ENCODE measurements at regions not wholly inside any gene's neighbourhood (a gene's known extent, or its start where the extent isn't known, plus 50 kb on each side); places are given as distances from the start of the nearest gene placed in this dataset.

DNA sequence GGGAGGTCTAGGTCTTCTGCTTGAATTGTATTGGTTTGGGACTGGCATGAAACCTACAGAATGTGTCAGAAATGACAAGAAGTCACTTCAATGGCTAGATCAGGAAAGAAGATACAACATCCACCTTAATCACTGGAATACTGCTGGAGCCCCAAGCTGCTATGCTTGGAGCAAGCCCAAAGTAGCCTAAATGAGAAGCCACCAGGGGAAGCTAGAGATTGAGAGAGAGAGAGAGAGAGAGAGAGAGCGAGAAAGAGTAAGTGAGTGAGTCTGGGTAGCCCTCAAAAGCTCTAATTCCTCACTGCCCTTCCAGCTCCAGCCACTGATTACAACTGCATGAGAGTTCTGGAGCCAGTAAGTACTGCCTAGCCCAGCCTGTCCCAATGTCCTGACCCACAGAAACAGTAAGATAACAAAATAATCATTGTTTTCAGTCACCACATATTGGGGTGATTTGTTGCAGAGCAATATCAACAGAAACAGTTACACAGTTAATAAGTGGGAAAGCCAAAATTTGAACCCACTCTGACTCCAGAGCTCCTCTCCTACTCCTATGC, 529.2 kb upstream of the GOLIM4 start:
- no peak for DNase-seq

DNA sequence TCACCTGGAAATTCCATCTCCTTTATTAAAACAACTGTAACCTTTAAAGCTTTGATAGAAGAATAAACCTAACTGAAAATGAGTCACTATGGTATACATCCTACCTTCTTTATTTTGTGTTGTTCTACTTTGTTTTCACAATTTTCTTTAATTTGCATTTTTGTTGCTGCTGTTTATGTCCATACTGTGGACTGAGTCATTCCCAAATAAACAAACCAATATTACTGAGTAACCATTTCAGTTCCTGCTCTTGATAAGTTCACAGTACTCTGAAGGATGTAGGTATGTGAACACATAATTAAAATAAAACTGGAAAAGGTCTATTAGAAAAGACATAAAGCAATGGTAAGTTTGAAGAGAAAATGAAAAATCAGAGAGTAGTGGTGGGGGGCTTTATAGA, 528.5 kb upstream of the GOLIM4 start:
- DNase-seq = no peak

DNA sequence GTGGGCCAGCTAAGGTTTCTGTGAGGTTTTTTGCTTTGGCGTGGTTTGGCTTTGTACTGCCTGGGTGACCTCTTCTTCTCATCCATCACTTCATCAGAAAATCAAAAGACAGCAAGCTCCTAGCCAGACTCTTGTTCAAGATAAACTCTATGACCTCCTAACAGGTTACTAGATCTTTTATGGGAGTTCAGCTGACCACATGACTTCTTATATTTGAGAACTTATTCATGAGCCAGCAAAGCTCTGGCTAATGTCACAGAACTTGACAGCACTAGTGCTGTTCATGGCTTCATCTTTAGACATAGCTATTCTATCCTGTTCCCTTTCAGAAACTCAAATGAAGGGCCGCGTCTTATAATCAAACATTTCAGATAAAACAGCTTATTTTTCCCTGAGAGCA, 527.1 kb upstream of the GOLIM4 start:
- no peak for DNase-seq

DNA sequence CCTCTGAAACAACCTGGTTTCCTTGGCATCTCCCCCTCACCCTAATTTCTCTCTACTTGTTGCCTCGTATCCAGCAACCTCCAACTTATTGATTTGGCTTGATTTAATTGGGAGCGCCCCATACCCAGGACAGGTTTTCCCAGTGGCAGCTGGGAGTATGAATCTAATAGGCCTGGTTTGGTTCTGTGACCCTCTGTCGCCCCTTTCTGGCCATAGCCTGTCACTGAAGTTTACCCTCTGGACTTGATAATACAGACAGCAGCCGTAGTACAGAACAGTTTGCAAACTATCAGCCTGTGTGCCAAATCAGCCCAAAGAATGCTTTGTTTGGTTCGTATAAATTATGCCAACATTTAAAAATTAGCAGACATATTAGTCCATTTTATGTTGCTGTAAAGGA, 525.1 kb upstream of the GOLIM4 start:
- no peak for DNase-seq

DNA sequence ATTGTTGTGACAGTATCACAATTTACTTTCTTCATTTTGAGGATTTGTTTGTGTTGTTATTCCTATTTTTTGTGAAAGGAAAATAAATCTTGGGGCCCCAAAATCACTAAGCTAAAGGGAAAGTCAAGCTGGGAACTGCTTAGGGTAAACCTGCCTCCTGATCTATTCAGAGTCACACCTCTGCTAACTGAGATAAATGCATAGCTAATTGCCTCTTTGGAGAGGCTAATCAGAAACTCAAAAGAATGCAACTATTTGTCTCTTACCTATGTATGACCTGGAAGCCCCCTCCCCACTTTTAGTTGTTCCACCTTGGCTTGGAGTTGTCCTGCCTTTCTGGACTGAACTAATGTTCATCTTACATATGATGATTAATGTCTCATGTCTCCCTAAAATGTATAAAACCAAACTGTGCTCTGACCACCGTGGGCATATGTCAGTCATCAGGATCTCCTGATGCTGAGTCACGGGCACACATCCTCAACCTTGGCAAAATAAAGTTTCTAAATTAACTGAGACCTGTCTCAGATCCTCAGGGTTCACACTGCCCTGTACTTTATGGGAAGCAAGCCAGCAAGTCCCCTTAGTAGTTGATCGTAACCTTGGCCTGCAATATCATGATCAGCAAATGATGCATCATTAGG, 523.2 kb upstream of the GOLIM4 start:
- DNase-seq = no peak

DNA sequence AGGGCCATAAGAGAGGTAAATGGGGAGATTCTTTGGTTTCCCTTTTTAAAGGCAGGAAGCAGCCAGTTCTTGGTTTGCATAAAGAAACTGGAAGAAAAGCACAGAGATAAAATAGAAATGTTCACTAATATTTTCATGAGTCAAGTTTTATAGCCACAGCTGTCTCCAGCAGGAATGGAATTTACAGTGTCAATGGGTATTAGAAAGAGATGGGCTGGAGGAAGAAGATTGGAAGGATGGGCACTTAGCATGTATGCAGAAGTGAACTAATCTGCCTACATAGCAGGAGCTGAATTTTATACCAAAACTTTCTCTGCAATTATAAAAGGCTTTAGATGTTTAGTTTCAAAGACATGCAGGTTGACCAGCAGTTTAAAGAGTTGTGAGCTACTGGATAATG, 521.9 kb upstream of the GOLIM4 start:
- DNase-seq = no peak

DNA sequence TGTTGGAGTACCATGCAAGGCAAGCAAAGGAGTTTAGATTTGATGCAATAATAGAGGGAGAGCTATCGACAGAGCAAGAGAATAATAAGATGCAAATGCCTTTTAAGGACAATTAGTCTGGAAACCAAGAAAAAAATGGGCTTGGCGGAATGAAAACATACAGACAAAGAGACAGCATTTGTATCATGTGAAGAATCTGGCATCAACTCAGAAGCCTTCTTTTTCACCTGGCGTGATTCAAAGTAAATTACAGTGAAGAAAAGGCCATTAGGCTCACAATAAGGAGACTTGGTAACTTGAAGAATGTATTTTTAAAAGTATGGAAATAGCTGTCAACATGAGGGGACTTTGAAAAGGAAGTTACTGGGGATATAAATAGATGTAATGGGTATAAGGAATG, 521.2 kb upstream of the GOLIM4 start:
- DNase-seq = no peak

DNA sequence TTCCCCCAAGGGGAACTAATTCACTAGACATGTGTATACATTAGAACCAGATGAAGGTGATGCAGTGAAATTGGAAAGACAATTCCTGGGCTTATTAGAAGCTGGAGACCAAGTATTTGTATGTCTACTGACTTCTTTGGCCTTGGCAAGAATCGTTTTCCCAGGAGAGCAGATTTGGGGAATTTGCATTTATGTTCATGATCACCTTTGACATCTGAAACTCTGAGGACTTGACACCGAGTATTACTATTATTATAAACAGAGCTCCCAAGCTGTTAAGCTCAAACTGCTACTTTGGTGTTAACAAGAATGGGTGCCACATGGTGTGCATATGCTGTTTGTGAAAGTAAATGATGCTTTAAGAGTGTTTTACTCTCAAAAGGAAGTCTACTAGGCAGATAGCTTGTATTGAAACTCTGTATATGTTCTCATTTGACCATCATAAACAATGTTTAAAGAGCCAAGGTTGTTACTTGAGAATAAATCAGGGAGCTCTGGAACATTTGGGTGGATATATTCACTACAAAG, 519.8 kb upstream of the GOLIM4 start:
- DNase-seq = no peak

DNA sequence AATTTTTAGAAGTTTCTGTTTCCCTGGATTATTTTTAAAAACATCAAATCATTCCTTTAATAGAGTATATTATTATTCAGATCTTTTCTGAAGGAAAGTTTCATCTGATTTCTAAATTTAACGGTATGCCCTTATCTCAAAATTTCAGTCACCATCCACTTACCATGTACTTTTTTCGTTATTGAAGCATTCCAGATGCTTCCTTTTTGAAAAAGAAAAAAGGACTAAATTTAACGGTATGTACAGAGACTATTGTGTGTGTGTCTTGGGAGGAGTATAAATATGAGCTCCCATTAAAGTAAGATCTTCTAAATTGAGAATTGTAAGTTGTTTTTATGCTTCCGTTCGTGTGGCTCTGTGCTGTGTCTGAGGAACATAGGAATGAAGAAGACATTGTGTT, 517.4 kb upstream of the GOLIM4 start:
- DNase-seq = no peak

DNA sequence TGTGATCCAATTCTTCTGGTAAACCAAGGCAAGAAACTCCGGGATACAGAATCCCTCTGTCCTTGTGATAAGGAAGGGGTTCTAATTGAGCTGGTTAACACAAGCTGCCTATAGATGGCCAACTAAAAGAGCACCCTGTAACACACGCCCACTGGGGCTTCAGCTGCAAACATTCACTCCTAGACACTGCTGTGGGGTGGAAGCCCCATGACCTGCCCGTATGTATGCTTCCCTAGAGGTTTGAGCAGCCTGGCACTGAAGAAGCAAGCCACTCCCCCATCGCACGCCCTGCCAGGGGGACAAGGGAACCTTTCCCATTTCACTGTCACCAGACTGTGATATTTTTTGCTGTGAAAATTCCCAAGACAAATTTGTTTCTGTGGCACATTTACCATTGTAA, 516.9 kb upstream of the GOLIM4 start:
- DNase-seq = no peak

DNA sequence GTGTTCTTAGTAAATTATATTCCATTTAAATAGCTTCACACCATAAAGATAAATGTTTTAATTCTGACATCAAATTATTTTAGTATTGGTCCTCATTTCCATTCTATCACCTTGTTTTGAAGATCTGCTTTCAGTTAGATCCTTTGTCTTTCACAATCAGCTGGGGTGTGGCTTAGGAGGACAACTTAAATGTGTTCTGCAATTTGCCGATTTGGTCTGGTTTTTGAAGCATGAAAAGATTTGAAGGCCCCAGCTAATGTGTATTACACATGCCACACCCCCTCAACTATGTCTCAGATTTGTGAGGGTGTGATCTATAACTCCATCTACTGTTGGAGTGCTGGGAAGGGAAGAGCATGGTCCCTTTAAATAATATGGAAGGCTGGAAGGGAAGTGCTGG, 516.1 kb upstream of the GOLIM4 start:
- DNase-seq = no peak

DNA sequence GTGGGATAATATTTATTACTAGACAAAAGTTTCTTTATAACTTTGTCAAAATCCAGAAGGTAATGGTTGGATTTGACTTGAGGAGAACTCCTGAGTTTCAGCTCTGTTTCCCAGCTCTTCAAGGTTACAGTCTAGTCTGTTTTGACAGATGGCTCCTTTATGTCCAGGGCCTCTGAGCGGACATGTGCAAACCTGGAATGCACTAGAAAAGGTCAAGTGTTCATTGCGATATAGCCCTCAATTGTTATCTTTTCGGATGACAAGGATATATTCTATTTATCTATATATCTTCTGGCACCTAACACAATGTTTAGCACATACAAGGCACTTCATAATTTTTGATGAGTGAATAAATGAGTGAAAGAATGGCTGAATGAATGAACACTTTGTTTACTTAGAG, 513.2 kb upstream of the GOLIM4 start:
- DNase-seq = no peak

DNA sequence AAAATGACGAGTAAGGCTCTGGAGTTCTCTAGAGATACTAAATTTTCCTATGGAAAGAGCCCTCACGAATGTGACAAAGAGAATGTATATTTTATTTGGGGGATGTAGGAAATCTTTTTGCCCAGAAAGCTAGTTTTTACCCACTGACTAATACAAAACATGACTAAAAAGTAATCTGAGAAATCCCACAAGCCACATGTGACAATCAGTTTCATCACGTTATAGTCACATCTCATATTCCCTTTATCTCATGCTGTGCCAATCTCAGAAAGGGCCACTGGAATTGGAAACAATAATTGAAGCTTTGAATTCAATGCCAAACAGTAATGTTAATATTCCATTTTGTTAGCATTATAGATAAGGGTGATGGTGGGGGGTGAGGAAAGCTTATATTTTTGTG, 509.0 kb upstream of the GOLIM4 start:
- no peak for DNase-seq

DNA sequence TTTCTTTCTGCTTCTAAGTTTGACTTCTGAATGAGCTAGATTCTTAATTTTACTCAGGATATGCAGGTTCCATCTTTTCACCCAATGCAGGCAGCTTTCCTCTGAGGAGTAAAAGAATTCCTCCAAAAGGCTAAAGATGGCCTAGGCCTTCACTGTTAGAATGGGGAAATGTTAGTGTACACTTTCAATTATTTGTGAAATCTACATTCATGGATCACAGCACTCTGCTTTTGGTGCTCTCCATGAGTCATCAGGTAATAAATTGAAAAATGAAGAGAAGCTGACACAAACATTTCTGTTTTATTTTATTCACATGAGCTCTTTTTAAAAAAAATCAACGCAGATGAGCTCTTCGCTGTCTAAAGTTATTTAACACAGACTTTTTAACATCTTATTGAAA, 502.5 kb upstream of the GOLIM4 start:
- DNase-seq = no peak

DNA sequence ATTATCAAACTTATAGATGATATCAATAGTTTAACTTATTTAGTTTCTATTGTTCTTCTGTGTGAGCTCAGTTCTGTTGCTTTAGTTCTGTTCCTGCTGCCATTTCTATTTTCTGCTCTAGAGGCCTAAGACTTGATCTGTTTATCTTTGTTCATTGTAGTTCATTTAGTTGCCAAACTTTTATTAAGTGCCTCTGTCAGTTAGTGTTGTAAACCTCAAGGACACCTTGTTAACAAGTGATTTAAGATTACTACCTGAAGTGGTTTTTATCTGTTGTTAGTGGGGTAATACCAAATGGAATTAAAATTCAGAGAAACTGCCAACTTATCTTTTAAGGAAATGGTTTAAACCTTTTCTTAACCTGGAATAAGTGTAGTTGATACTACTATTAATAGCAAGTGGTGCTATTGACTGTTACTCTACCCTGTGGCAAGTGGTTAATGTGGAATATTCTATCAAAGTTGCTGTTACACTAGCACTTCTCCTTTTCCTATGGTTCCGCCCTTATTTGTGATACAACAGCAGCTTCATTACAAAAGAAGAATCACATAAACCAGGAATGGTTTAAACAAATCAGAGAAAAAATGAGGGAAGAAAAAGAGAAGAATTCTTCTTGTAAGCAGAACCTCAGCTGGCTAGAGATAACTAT, 500.6 kb upstream of the GOLIM4 start:
- DNase-seq = no peak

DNA sequence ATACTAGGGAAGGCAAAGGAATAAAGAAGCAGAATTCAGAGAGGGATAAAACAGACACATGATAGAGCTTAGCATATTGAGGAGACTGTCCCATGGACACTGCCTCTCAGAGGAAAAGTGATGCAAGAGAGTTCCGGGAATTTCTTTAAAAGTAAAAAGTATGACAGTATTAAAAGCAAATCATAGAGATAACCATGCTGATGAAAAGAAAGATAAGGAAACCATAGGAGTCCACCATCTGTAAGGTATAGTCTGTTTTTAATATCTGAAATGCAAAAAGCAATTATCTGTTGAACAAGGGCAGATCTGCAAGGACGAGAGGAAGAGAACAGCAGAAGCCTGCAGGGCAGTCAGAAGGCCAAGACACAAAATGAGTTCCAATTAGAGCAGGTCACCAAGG, 495.9 kb upstream of the GOLIM4 start:
- DNase-seq = no peak

DNA sequence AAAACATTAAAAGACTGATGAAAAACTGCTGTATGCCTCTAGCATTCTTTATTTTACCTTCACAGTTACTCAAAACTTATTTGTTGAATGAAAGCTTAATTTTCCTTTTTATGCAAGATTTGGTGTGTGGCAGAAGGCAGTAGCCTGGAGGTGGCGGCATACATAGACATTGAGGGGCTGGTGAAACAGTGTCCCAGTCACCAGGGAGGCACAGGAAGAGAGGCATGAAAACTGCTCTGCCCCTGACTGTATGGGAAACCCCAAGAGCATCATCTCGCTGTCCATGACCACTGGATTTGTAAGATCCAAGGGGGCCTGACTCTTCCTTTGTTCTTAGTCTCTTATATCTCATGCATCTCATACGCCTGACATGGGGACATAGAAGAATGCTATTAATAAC, 493.7 kb upstream of the GOLIM4 start:
- DNase-seq = no peak

DNA sequence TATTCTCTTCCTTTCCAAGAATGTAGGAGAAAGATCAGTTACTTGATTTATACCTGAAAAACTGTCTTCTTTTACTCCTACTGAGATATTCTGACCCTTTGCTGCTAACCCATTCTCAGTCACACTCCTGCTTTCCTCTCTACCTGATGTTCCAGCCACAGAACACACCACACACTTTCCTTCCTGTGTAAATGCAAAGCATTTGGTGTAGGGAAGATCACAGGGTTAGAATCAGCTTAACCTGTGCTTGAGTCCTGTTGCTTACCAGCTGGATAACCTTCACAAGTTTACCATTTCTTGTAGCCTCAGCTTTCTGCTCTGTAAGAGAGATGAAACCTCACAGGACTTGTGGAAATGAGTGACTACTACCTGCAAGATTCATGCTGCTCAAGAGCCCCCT, 489.8 kb upstream of the GOLIM4 start:
- no peak for DNase-seq

DNA sequence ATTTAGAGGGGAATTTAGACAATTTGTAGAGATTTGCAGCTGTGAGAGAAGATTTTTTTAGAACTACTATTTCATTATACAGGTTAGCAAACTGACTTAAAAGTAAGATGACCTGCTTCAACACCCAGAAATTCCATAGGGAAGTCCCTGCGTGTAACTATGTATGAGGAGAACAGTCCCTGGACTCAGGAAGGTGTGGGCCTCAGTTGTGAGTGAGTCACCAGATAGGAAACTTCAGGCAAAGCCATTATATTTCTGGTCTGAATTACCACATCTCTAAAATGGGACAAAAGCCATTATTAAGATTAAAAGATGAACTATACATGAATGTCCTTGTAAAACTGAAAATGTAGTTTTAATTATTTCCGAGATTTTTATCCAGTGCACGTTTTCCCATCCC, 488.3 kb upstream of the GOLIM4 start:
- DNase-seq = no peak

DNA sequence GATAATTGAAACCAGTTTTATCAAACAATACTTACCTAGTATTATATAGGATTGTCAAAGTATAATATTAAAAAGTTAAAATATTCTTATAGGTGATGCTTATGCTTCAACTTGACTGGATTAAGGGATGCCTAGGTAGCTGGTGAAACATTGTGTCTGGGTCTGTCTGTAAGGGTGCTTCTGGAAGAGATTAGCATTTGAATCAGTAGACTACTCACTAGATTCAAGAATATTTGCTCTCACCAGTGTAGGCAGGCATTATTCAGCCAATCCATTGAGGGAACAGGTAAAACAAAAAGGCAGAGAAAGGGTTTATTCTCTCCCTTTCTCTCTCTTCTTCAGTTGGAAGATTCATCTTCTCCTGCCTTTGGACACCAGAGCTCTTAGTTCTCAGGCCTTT, 486.8 kb upstream of the GOLIM4 start:
- DNase-seq = no peak

DNA sequence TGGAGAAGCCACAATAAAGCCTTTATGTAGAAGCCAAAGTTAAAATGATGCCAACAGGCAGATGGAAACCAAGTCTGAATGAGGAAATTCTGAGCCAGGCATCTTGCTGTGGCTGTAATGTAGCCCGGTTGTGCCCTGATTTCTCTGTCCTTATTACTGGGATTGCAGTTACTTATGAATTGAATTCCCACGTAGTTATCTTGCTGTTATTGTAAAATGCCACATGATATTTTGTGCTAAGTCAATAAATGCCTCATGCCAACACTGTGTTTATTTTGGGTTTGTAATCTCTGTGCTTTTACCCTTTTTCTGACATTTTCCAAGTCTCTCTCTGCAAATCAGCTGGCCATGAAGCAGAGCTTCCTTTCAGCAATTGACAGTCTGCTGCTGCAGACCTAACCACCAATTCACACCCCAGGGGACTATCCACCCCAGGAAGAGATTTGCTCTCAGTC, 486.1 kb upstream of the GOLIM4 start:
- no peak for DNase-seq

DNA sequence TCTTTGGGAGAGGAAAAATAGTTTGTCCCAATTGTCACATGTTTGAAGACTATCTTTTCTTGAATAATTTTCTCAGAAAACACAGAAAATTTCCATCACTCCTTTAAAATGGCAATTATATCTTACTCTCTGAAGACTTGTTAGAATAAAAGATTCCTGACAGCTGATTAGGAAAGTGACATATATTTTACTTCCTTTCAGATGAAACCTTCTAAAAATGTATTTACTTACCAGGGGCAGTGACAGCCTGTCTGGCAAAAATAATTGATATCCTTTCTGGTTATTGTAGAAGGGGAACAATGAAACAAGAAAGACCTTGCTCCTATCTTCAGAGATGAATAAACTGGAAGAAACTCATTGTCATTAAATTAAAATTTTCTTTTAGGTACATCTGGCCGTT, 483.3 kb upstream of the GOLIM4 start:
- no peak for DNase-seq

DNA sequence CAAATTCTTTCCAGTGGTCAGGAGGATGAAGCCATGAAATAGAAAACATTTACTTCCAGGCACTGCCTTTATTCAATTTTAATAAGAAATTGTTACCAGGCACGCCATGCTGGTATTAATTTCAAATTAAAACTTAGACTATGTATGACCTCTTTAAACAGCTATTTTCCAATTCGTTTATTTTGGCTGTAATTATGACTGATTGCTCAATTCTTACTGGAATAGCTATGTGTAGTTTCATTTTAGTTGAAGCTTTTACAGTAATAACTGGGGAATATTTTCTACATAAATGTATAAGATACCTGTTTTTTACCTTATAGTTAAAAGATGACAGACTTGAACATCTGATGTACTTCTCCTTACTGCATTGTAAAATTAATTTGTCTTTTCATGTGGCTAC, 480.0 kb upstream of the GOLIM4 start:
- no peak for DNase-seq

DNA sequence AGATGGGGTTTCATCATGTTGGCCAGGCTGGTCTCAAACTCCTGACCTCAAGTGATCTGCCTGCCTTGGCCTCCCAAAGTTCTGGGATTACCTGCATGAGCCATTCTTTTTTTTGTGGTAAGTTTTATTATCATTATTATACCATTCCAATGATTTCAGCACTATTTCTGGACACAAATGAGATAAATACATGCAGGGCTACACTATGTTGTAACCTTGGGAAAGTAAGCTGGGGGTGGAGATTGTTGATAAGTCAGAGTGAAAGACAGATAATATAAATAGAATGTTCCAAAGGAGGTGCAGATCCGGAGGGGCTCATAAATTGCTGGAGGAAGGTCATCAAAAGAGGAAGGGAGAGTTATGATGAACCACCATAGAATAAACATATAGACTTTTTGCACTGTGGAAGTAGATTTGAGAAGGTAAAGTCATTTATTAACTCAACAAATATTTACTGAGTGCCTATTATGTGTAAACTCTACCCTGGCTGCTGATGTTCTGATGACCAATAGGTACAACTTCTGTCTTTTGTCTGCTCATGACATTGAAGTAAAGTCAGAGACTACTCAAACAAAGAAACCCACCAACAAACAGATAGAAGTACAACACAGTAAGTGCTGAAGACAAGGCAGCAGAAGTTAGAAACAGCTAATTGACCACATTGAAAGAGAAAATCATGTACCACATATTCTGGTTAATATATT, 478.9 kb upstream of the GOLIM4 start:
- no peak for DNase-seq
